ENCODE measurements at regions not wholly inside any gene's neighbourhood (a gene's known extent, or its start where the extent isn't known, plus 50 kb on each side); places are given as distances from the start of the nearest gene placed in this dataset.

DNA sequence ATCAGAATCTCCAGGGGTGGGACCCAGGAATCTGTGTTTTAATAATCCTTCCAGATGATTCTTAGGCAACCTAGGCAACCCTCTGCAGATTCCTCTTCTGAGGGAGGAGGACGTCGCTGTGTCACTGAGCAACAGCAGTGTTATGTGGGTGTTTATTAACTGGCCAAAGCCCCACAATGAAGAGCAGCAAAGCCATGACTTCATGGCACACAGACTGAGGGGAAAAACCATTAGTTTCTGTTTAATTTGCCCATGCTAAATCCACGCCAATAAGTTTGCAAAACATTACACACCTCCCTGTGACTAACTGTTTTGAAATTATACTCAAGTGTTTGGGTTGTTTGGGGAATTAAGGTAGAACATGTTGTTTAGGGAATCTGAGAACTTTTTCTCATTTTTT, 83.7 kb upstream of the TMED7 start:
- ATAC-seq (peak; percentile 80), FAIRE-seq (no peak), DNase-seq (ENCODE audit: low spot score) (no peak)
- intact Hi-C loops (cut with micrococcal nuclease; ENCODE audit: unreplicated experiment) (no loop called here), in situ Hi-C loops (cut with HindIII; ENCODE audit: extremely low pct_ligation_motif_present, low pct_unique_long_range_greater_than_20kb) (no loop called here)
- Histone ChIP-seq H3K9ac (ENCODE audit: insufficient read depth, low read depth, low read length) (no peak overlapping the region), H3K9me3 (ENCODE audit: low read length) (no peaks in the 10 kb centered on the region), H3K27ac (ENCODE audit: extremely low read length, insufficient read depth, low read length) (no peak overlapping the region), H3K4me3 (replicated peaks in 1 of 3; ENCODE audit: insufficient read depth in 1 of 3, low read depth in 2 of 3, low read length in 3 of 3) (no peak overlapping the region), H3K79me2 (ENCODE audit: insufficient read depth, low read length) (no peaks in the 10 kb centered on the region), H3K4me1 (ENCODE audit: insufficient read depth, low read length) (peaks cover 19% of the 10 kb centered on the region), H4K20me1 (ENCODE audit: insufficient read depth, low read length) (no peaks in the 10 kb centered on the region), H3K27me3 (ENCODE audit: control insufficient read depth in 1 of 2, insufficient read depth in 2 of 2, low read length in 2 of 2) (no peaks in the 10 kb centered on the region), H2AFZ (ENCODE audit: low read length) (no peak overlapping the region), H3K36me3 (replicated peaks in 1 of 2; ENCODE audit: control insufficient read depth in 1 of 2, insufficient read depth in 2 of 2, low read length in 2 of 2) (no peaks in the 10 kb centered on the region), H3K4me2 (ENCODE audit: low read depth, low read length) (no peak overlapping the region)
- POLR2A ChIA-PET = no interaction called here
- CTCF ChIA-PET (ENCODE audit: low intra/inter-chr PET ratio, low total read pairs) = no interaction called here
- WGBS (ENCODE audit: low lambda C conversion rate) = 18% methylated on average over 3 of the region's 3 CpGs
- BruUV-seq (replicated peaks) = no TSS peak
- TF ChIP-seq ISL2 (CRISPR knock-in tag; IDR thresholded peaks at IDR 0.05) (no peak), ZBTB8A (CRISPR knock-in tag; IDR thresholded peaks at IDR 0.05; ENCODE audit: borderline replicate concordance, low read depth) (no peak), ATF1 (CRISPR knock-in tag; IDR thresholded peaks at IDR 0.05) (no peak), ISX (CRISPR knock-in tag; conservative IDR thresholded peaks at IDR 0.05) (no peak), MAFF (IDR thresholded peaks at IDR 0.05; ENCODE audit: low read depth, low read length) (no peak), ZNF317 (CRISPR knock-in tag; IDR thresholded peaks at IDR 0.05) (no peak), PTBP1 (IDR thresholded peaks at IDR 0.05; ENCODE audit: low read depth, low read length, poor library complexity, severe bottlenecking) (no peak), ZNF326 (CRISPR knock-in tag; IDR thresholded peaks at IDR 0.05; ENCODE audit: borderline replicate concordance) (no peak), ZNF567 (CRISPR knock-in tag; IDR thresholded peaks at IDR 0.05; ENCODE audit: borderline replicate concordance) (no peak), NFRKB (IDR thresholded peaks at IDR 0.05) (no peak), ZNF761 (CRISPR knock-in tag; conservative IDR thresholded peaks at IDR 0.05) (no peak), SALL2 (CRISPR knock-in tag; IDR thresholded peaks at IDR 0.05) (no peak), TAF1 (CRISPR knock-in tag; IDR thresholded peaks at IDR 0.05) (no peak), YEATS2 (CRISPR knock-in tag; IDR thresholded peaks at IDR 0.05; ENCODE audit: borderline replicate concordance) (no peak), ZNF746 (CRISPR knock-in tag; IDR thresholded peaks at IDR 0.05) (no peak)
- TF ChIP-seq, protein P1, sequence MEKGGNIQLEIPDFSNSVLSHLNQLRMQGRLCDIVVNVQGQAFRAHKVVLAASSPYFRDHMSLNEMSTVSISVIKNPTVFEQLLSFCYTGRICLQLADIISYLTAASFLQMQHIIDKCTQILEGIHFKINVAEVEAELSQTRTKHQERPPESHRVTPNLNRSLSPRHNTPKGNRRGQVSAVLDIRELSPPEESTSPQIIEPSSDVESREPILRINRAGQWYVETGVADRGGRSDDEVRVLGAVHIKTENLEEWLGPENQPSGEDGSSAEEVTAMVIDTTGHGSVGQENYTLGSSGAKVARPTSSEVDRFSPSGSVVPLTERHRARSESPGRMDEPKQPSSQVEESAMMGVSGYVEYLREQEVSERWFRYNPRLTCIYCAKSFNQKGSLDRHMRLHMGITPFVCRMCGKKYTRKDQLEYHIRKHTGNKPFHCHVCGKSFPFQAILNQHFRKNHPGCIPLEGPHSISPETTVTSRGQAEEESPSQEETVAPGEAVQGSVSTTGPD (CRISPR knock-in tag; IDR thresholded peaks at IDR 0.05) = no peak
- TF ChIP-seq, protein P2, sequence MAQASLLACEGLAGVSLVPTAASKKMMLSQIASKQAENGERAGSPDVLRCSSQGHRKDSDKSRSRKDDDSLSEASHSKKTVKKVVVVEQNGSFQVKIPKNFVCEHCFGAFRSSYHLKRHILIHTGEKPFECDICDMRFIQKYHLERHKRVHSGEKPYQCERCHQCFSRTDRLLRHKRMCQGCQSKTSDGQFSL (CRISPR knock-in tag; IDR thresholded peaks at IDR 0.05) = no peak
- TF ChIP-seq, protein P3, sequence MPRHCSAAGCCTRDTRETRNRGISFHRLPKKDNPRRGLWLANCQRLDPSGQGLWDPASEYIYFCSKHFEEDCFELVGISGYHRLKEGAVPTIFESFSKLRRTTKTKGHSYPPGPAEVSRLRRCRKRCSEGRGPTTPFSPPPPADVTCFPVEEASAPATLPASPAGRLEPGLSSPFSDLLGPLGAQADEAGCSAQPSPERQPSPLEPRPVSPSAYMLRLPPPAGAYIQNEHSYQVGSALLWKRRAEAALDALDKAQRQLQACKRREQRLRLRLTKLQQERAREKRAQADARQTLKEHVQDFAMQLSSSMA (CRISPR knock-in tag; IDR thresholded peaks at IDR 0.05) = no peak
- TF ChIP-seq, protein P4, sequence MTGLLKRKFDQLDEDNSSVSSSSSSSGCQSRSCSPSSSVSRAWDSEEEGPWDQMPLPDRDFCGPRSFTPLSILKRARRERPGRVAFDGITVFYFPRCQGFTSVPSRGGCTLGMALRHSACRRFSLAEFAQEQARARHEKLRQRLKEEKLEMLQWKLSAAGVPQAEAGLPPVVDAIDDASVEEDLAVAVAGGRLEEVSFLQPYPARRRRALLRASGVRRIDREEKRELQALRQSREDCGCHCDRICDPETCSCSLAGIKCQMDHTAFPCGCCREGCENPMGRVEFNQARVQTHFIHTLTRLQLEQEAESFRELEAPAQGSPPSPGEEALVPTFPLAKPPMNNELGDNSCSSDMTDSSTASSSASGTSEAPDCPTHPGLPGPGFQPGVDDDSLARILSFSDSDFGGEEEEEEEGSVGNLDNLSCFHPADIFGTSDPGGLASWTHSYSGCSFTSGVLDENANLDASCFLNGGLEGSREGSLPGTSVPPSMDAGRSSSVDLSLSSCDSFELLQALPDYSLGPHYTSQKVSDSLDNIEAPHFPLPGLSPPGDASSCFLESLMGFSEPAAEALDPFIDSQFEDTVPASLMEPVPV (CRISPR knock-in tag; IDR thresholded peaks at IDR 0.05) = no peak

Data from HepG2 (cell line).